Esophagus muscularis mucosa (tissue), 3 donors: ENCODE measurements at regions not wholly inside any gene's neighbourhood (a gene's known extent, or its start where the extent isn't known, plus 50 kb on each side); places are given as distances from the start of the nearest gene placed in this dataset.

Experiments
- CTCF ChIP-seq, 3 experiments: fragments of 200-600 bp in 2 of 3; fragments of 450-650 bp in 1 of 3; sonication (generic) in 2 of 3; IDR thresholded peaks; one replicate each; pipeline ENCODE4 v1.5.1; 2017 to 2019; ENCODE audit warnings: antibody characterized with exemption in 3 of 3, mild to moderate bottlenecking in 2 of 3, moderate library complexity in 1 of 3
- POLR2A ChIP-seq: fragments of 450-650 bp; IDR thresholded peaks from one replicate; pipeline ENCODE4 v1.6.1; 2017; ENCODE audit warnings: antibody characterized with exemption, moderate library complexity, mild to moderate bottlenecking, low read depth

DNA sequence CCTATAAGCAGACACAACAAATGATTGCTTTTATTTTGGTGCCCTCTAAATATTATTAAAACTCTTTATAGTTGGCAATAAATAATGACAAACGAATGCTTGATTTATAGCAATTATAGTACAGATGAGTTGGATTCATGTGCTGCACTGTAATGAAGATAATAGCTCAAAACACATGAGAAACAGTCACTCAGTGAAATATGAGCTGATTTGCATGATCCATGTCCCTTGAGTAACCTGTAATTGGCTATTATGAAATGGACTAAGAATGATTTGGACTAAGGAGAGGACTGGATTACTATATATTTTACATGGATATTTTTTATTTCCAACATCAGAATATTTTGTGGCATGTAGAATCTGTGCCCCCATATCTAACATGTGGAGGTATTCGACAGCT lies 365.6 kb upstream of the UBE2E3 start:
- TF ChIP-seq POLR2A (no peak), CTCF (IDR thresholded peaks at IDR 0.05) (no peak)
